HAP-1 (cell line): ENCODE measurements at regions not wholly inside any gene's neighbourhood (a gene's known extent, or its start where the extent isn't known, plus 50 kb on each side); places are given as distances from the start of the nearest gene placed in this dataset.

ENCODE experiments used
- DNase-seq, 2 experiments: peaks; one replicate each; pipeline ENCODE4 v3.0.0-alpha.2; 2016 to 2020; ENCODE audit warnings: low spot score in 2 of 2
- H3K27me3 ChIP-seq: fragments of 250-450 bp; sonication (Bioruptor Pico); 2 replicates; pipeline ENCODE4 v1.5.1; 2020; ENCODE audit warnings: low read depth, mild to moderate bottlenecking, moderate library complexity
- H3K36me3 ChIP-seq: fragments of 250-450 bp; sonication (Bioruptor Pico); replicated peaks from 2 replicates; pipeline ENCODE4 v1.5.1; 2020; ENCODE audit warnings: mild to moderate bottlenecking
- H3K4me1 ChIP-seq: fragments of 250-450 bp; sonication (Bioruptor Pico); 2 replicates; pipeline ENCODE4 v1.5.1; 2020; ENCODE audit warnings: mild to moderate bottlenecking
- H3K4me3 ChIP-seq: fragments of 250-450 bp; sonication (Bioruptor Pico); 2 replicates; pipeline ENCODE4 v1.5.1; 2020; ENCODE audit warnings: mild to moderate bottlenecking, moderate library complexity
- H3K9me3 ChIP-seq: fragments of 250-450 bp; sonication (Bioruptor Pico); 2 replicates; pipeline ENCODE4 v1.5.1; 2020; ENCODE audit warnings: mild to moderate bottlenecking, moderate library complexity
- in situ Hi-C: fragments of 300-500 bp; cut with MboI; formaldehyde crosslinking; loops from 3 replicates; pipeline ENCODE4 v1.14.3; 2020; ENCODE audit warnings: low sequenced_read_pairs, inconsistent platforms, mixed read lengths

DNA sequence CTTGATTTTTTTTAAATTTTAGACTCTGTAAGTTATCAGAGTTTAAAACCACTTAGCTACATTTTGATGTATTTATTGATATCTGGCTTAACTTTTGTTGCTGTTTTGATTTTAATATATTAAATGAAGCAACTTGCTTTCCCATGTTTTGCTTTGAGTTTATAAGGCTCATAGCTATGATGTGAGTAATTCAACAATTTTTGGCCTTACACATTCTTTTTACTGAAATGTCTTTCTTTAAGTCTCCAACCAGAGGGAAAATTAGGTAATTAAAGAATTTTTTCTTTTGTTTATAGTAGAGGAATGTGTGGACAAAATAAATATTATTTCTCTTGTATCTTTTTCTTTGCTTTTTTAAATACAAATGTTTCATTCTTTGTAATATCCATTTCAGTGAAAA is 258.3 kb upstream of the ADAMTS5 start:
- Histone ChIP-seq H3K27me3 (no peaks in the 10 kb centered on the region), H3K4me3 (no peak overlapping the region), H3K36me3 (no peaks in the 10 kb centered on the region), H3K9me3 (no peaks in the 10 kb centered on the region), H3K4me1 (no peaks in the 10 kb centered on the region)
- no peak for DNase-seq
- in situ Hi-C loops = no loop called here

DNA sequence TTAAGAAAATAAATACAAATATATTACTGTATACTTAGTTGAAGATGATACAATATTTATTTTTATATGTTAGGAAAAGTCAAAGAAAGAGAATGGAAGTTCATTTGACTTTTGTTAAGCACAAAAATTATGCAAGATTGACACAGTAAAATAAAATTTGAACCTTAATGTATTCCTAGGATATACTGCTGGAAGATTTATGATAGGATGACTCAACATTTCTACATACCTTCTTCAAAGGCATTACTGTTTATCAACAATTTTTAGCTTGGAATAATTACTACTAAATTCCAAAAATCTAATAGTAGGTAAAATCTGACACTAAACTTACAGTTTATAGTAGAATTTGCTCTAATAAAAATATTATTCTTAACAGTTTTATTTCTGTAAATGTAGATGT is 257.3 kb upstream of the ADAMTS5 start:
- Histone ChIP-seq H3K4me1 (no peaks in the 10 kb centered on the region), H3K4me3 (no peak overlapping the region), H3K9me3 (no peaks in the 10 kb centered on the region), H3K36me3 (no peaks in the 10 kb centered on the region), H3K27me3 (no peaks in the 10 kb centered on the region)
- no peak for DNase-seq
- in situ Hi-C loops = no loop called here

DNA sequence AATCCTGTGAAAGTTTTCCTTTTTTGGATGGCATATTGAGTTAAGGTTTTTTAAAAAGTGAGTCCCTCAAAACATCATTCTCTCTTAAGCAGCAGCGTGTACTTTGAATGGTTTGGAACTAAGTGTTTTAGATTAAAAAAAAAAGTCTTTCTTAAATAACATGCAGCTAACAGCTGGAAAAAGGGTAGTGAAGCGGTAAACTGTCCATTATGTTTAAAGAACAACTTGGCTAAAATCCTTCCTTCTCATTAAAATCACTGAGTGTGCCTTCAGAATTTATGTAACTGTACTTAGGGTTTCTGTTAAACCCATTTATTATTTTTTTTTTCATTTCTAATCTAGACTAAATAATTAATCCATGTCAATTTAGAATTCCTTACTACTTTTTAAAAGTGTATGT is 254.2 kb upstream of the ADAMTS5 start:
- H3K4me1 ChIP-seq = no peaks in the 10 kb centered on the region
- H3K36me3 ChIP-seq = no peaks in the 10 kb centered on the region
- no peaks in the 10 kb centered on the region for H3K9me3 ChIP-seq
- H3K4me3 ChIP-seq = no peak overlapping the region
- in situ Hi-C loops = no loop called here
- no peaks in the 10 kb centered on the region for H3K27me3 ChIP-seq
- DNase-seq = no peak

DNA sequence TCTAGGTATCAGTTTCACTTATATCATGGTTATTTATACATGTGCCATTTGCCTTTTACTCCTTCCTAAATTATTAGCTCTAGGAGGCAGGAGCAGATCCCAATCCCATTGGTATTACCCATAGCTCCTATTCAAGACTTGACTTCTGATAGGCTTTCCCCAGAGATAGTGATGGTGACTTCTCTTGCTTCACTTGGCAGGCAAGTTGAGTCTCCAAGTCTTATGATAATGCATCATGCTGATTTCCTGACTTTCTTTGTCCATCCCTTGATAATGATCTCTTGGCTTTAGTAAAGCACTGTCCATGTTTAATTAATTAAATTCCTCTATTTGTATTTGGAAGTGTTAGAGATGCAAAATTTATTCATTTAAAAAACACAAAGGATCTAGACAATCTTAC is 253.5 kb upstream of the ADAMTS5 start:
- Histone ChIP-seq H3K36me3 (no peaks in the 10 kb centered on the region), H3K4me3 (no peak overlapping the region), H3K4me1 (no peaks in the 10 kb centered on the region), H3K9me3 (no peaks in the 10 kb centered on the region), H3K27me3 (no peaks in the 10 kb centered on the region)
- no peak for DNase-seq
- in situ Hi-C loops = no loop called here

DNA sequence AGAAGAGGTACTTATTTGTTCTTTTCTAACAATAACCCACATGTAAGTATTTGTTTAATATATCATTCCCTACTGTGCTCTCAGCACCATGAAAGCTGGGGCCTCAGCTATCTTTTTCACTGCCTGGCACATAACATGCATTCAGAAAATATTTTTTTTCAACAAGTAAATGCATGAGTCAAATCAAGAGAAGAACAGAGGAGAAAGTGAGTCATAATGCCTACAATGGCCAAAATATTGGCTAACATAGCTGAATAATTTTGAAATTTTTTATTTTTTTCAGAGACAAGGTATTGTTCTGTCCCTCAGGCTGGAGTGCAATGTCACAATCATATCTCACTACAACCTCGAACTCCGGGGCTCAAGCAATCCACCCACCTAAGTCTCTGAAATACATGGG is 252.2 kb upstream of the ADAMTS5 start:
- Histone ChIP-seq H3K9me3 (no peaks in the 10 kb centered on the region), H3K27me3 (no peaks in the 10 kb centered on the region), H3K4me1 (no peaks in the 10 kb centered on the region), H3K4me3 (no peak overlapping the region), H3K36me3 (no peaks in the 10 kb centered on the region)
- in situ Hi-C loops = no loop called here
- no peak for DNase-seq

DNA sequence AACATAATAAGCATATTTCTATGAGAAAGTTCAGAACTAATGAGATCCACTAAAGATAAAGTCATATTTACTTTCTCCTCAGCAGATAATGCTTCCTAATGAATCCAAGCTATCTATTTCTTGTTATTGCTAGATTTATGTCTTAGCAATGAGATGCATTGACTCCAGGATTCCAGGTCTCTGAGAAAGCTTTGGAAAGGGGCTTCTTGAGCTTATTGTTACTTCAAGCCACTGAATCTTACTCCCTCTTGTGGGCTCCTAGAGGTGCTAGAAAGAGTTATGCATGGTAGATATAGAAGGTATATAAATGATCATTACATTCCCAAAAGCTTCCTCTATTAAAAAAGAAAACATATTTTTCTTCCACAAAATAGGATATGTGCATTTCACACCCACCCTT is 246.4 kb upstream of the ADAMTS5 start:
- Histone ChIP-seq H3K9me3 (no peaks in the 10 kb centered on the region), H3K4me3 (no peak overlapping the region), H3K27me3 (no peaks in the 10 kb centered on the region), H3K4me1 (no peaks in the 10 kb centered on the region), H3K36me3 (no peaks in the 10 kb centered on the region)
- no peak for DNase-seq
- in situ Hi-C loops = no loop called here

DNA sequence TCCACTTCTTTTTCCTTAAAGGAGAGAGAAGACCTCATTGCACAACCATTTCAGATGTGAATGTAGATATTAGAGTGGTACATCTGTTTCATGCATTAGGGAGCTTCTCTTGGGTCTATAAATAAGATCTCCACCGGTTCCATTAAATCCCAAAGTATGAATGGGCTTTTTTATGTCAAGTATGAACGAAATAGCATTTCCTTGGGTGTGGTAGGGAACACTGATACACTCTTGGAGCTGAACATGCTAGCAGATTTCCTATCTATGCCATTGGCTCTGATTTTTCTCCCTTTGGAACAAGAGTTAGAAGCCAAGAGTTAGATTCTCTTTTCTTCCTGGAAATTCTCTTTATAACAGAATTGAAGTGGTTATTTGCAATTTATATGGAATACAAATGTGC is 245.6 kb upstream of the ADAMTS5 start:
- no peaks in the 10 kb centered on the region for H3K27me3 ChIP-seq
- no peak overlapping the region for H3K4me3 ChIP-seq
- in situ Hi-C loops = no loop called here
- no peak for DNase-seq
- H3K36me3 ChIP-seq = no peaks in the 10 kb centered on the region
- H3K9me3 ChIP-seq = no peaks in the 10 kb centered on the region
- no peaks in the 10 kb centered on the region for H3K4me1 ChIP-seq

DNA sequence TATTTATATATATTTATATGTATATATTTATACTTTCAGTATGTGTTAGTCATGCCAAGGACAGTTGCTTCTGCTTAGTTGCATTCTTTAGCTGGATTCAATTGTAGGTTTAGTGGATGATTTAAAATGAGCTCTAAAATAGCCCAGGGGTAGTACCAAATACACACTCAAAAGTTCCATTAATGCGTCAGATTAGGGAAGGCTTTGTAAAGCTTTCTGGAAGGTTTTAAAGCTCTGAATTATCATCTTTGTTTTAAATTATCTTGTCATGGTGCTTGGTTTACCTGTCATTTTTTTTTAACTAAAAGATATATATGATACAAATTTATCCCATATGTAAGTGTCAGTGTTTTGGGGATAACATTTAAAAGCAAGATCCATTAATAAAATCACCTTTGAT is 242.7 kb upstream of the ADAMTS5 start:
- in situ Hi-C loops = no loop called here
- Histone ChIP-seq H3K4me1 (no peaks in the 10 kb centered on the region), H3K4me3 (no peak overlapping the region), H3K9me3 (no peaks in the 10 kb centered on the region), H3K27me3 (no peaks in the 10 kb centered on the region), H3K36me3 (no peaks in the 10 kb centered on the region)
- no peak for DNase-seq

DNA sequence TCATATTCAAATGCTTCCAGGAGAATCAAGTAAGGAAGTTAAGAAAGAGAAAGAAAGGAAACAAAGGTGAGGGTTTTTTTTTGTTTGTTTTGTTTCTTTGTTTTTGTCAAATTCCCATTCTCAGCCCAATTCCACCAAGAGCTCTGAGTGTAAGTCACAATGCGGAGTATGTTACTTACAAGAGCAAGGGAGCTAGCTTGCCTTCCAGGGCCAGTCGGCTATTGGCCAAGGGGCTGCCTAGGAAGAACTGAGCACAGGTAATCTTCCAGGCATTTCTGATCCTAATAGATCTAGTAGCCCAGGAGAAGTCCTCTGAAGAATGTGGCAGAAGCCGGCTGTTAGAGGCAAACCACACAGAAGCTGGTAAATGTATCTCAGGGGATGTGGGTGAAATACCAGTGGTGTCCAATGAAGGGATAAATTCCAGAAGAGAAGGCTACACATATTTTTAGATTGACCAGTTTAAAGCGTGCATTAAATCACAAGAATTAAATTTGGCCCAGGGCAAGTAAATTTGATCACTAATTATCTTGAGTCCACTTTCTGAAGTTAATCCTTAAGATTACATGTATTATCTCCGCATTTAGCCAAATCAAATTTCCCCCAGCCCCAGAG is 239.6 kb upstream of the ADAMTS5 start:
- H3K4me1 ChIP-seq = no peaks in the 10 kb centered on the region
- no peaks in the 10 kb centered on the region for H3K9me3 ChIP-seq
- DNase-seq = no peak
- H3K4me3 ChIP-seq = no peak overlapping the region
- no peaks in the 10 kb centered on the region for H3K27me3 ChIP-seq
- H3K36me3 ChIP-seq = no peaks in the 10 kb centered on the region
- in situ Hi-C loops = no loop called here

DNA sequence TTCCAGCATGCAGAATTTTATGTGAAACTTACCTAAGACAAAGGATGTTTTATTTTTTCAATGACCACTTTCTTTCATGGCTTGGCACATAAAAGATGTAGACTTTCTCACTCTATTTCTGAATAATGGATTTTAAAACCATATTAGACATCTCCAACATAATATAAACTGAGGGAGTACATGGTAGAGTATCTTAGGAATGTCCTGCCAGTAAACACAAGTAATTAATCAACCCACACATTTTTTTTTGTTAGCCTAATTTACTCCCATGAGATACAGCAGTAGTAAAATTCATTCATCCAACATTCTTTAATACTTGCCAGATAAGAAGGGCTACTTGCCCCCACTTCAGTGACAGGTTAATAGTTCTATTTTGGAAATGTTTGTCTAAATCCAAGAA is 235.4 kb upstream of the ADAMTS5 start:
- no peaks in the 10 kb centered on the region for H3K27me3 ChIP-seq
- no peaks in the 10 kb centered on the region for H3K9me3 ChIP-seq
- no peaks in the 10 kb centered on the region for H3K36me3 ChIP-seq
- in situ Hi-C loops = no loop called here
- no peak for DNase-seq
- no peaks in the 10 kb centered on the region for H3K4me1 ChIP-seq
- no peak overlapping the region for H3K4me3 ChIP-seq

DNA sequence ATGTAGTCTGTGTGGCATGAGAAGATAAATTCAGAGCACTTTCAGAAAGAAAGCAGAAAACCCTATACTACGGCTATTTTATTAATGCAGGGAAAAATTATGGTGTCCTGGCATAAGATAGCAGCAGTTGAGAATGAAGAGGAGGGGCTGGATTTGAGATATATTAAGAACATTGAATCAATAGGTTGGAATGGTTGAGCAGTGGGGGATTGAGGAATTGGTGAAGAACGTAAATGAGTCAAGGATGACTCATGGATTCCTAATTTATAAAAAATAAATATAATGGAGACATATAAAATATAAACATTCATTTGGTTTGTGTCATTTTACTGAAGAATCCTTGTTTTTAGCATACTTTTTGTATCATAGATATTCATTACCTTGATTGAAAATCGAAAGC is 234.3 kb upstream of the ADAMTS5 start:
- Histone ChIP-seq H3K27me3 (no peaks in the 10 kb centered on the region), H3K36me3 (no peaks in the 10 kb centered on the region), H3K4me1 (no peaks in the 10 kb centered on the region), H3K9me3 (no peaks in the 10 kb centered on the region), H3K4me3 (no peak overlapping the region)
- no peak for DNase-seq
- in situ Hi-C loops = no loop called here

DNA sequence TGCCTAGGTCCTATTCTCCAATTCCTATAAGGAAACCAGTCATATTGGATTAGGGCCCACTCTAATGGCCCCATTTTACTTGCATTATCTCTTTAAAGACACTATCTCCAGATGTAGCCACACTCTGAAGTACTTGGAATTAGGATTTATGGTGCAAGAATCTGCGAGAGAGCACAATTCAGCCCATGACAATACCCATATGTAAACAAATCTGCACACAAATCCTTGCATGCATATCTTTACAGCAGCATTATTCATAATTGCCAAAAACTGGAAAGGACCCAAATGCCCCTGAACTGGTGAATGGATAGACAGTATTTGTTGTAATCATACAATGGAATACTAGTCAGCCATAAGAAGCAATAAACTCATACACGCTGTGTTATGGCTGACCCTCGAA is 229.8 kb upstream of the ADAMTS5 start:
- no peaks in the 10 kb centered on the region for H3K27me3 ChIP-seq
- in situ Hi-C loops = loop anchor here (25.0 kb wide), 1 partner anchor 334 kb away; no protein-coding TSS in a partner anchor
- no peaks in the 10 kb centered on the region for H3K9me3 ChIP-seq
- H3K4me3 ChIP-seq = no peak overlapping the region
- no peaks in the 10 kb centered on the region for H3K36me3 ChIP-seq
- no peak for DNase-seq
- no peaks in the 10 kb centered on the region for H3K4me1 ChIP-seq

DNA sequence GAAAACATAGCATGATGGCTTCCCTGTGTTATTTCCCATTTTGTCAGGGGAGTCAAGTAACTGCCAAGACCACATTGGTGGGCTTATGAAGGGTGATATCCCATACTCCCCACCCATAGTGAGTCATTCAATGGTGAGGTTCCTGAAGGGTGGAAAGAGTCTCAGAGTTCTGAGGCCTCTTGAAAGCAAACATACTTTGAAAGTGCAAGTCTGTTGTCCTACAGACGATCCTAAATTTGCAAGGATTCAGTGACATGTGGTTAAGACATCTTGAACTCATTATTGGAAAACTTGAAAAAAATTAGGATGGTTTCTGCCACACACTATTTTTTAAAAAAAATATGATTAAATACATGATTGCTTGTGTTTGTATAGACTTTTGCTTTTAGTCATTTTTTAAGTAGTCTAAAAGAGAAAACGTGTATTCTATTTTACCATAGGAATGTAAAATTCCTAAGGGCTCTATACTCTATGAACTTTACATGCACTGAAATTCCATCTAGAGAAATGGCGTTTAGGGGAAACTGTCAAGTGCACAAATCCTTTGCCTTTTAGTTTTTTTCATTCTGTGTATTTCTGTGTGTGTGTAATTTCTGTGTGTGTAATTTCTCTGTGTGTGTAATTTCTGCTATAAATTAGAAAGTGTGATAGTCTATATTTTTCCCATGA is 225.5 kb upstream of the ADAMTS5 start:
- H3K27me3 ChIP-seq = no peaks in the 10 kb centered on the region
- no peaks in the 10 kb centered on the region for H3K36me3 ChIP-seq
- no peaks in the 10 kb centered on the region for H3K9me3 ChIP-seq
- in situ Hi-C loops = loop anchor here (25.0 kb wide), 1 partner anchor 330 kb away; no protein-coding TSS in a partner anchor
- H3K4me3 ChIP-seq = no peak overlapping the region
- no peak for DNase-seq
- H3K4me1 ChIP-seq = no peaks in the 10 kb centered on the region

DNA sequence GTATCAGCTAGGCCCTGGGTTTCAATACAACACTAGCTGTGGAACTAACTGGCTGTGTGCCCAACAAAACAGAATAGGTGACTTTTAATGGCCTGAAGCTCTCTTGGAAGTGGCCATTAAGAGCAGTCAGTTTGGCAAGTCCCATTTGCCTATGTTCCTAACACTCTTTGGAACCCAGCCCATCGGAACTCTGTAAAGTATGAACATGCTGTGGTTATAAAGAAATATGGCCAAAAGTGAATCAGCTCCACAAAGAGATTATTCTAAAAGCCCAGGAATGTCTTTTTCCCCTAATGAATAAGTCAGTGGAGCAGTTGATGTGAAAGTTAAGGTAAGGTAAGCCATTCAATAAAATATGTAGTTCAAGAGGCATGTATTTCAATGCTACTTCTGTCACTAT is 223.7 kb upstream of the ADAMTS5 start:
- DNase-seq = no peak
- Histone ChIP-seq H3K4me3 (no peak overlapping the region), H3K9me3 (no peaks in the 10 kb centered on the region), H3K36me3 (no peaks in the 10 kb centered on the region), H3K27me3 (no peaks in the 10 kb centered on the region), H3K4me1 (no peaks in the 10 kb centered on the region)
- in situ Hi-C loops = loop anchor here (25.0 kb wide), 1 partner anchor 328 kb away; no protein-coding TSS in a partner anchor

DNA sequence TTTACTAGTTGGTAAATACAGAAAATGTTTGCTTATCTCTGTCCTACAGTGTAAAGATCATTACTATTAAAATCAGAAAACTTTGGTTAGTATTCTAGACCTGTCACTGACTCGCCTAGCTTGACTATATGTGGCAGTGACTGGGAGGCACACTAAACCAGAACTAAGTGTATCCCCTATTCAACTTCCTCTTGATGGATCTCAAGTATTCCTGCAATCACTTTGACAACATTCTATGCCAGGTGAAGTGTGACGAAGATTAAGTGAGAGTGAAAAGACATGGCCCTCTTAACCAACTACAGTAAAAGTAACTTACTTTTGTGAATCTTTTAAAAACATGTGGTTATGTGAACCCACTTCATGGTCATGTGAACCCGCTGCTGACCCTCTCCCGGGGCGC is 223.0 kb upstream of the ADAMTS5 start:
- Histone ChIP-seq H3K4me3 (no peak overlapping the region), H3K27me3 (no peaks in the 10 kb centered on the region), H3K36me3 (no peaks in the 10 kb centered on the region), H3K9me3 (no peaks in the 10 kb centered on the region), H3K4me1 (no peaks in the 10 kb centered on the region)
- DNase-seq = no peak
- in situ Hi-C loops = loop anchor here (25.0 kb wide), 1 partner anchor 328 kb away; no protein-coding TSS in a partner anchor
